H1 (cell line): ENCODE measurements at regions not wholly inside any gene's neighbourhood (a gene's known extent, or its start where the extent isn't known, plus 50 kb on each side); places are given as distances from the start of the nearest gene placed in this dataset.

ENCODE experiments used
- CTCF ChIA-PET: fragments of 300-600 bp; sonication (Branson Sonifier 250); formaldehyde crosslinking; loops from one replicate; lab custom pipeline; 2021; ENCODE audit not compliant: partially characterized antibody; lab: Charles Lee
- POLR2A ChIA-PET: fragments of 300-600 bp; sonication (Branson Sonifier 250); formaldehyde crosslinking; loops from one replicate; lab custom pipeline; 2021; ENCODE audit warnings: inconsistent platforms; ENCODE audit not compliant: partially characterized antibody; lab: Charles Lee
- DNase-seq, 2 experiments: peaks; one replicate each; pipeline versions ENCODE4 v3.0.0 to v3.0.0-alpha.2; 2010 to 2022; ENCODE audit warnings: low spot score in 2 of 2, low read depth in 1 of 2, mixed read lengths in 1 of 2
- FAIRE-seq: peaks from 2 replicates; lab custom pipeline; 2011; peaks lifted over from hg19 to GRCh38; lab: Jason Lieb, UNC
- H2AFZ ChIP-seq: 2 replicates; pipeline ENCODE4 v1.8.1; 2012; ENCODE audit warnings: low read length, inconsistent platforms
- H2AK5ac ChIP-seq: 2 replicates; pipeline ENCODE4 v1.6.1; 2013; ENCODE audit warnings: low read depth, low read length
- H2BK120ac ChIP-seq: replicated peaks from 2 replicates; pipeline ENCODE3; 2013; ENCODE audit warnings: low read depth, low read length, inconsistent platforms
- H2BK12ac ChIP-seq: 2 replicates; pipeline ENCODE4 v1.6.1; 2013; ENCODE audit warnings: low read depth, low read length
- H2BK15ac ChIP-seq: 2 replicates; pipeline ENCODE4 v1.6.1; 2013; ENCODE audit warnings: low read length
- H2BK20ac ChIP-seq: 2 replicates; pipeline ENCODE4 v1.6.1; 2013; ENCODE audit warnings: low read length
- H2BK5ac ChIP-seq: 2 replicates; pipeline ENCODE4 v1.6.1; 2013; ENCODE audit warnings: low read depth, low read length
- H3K14ac ChIP-seq: 2 replicates; pipeline ENCODE4 v1.6.1; 2013; ENCODE audit warnings: inconsistent platforms; ENCODE audit not compliant: insufficient read length
- H3K18ac ChIP-seq: 2 replicates; pipeline ENCODE4 v1.6.1; 2013; ENCODE audit warnings: low read length; ENCODE audit errors: extremely low read depth
- H3K23ac ChIP-seq: 2 replicates; pipeline ENCODE4 v1.6.1; 2013; ENCODE audit warnings: inconsistent platforms; ENCODE audit not compliant: insufficient read length
- H3K23me2 ChIP-seq: 2 replicates; pipeline ENCODE4 v1.6.1; 2013; ENCODE audit warnings: low read depth, low read length
- H3K27ac ChIP-seq: 2 replicates; pipeline ENCODE4 v1.6.1; 2011; ENCODE audit warnings: low read depth, low read length, inconsistent platforms
- H3K27me3 ChIP-seq, 4 experiments: replicated peaks in 1 of 4; 1 replicate in 1 of 4; 2 replicates in 3 of 4; pipeline versions ENCODE4 v1.6.1 to v1.8.1; 2011 to 2013; ENCODE audit warnings: low read length in 3 of 4, mild to moderate bottlenecking in 3 of 4, inconsistent platforms in 2 of 4, mixed read lengths in 2 of 4, moderate library complexity in 1 of 4; ENCODE audit not compliant: control insufficient read depth in 3 of 4, insufficient read depth in 3 of 4; ENCODE audit errors: extremely low read depth in 1 of 4
- H3K36me3 ChIP-seq, 4 experiments: 2 replicates each; pipeline versions ENCODE4 v1.6.1 to v1.8.1; 2011 to 2013; ENCODE audit warnings: mild to moderate bottlenecking in 4 of 4, low read length in 3 of 4, moderate library complexity in 2 of 4, control low read depth in 1 of 4, inconsistent platforms in 1 of 4; ENCODE audit not compliant: insufficient read depth in 4 of 4, control insufficient read depth in 2 of 4
- H3K4ac ChIP-seq: replicated peaks from 2 replicates; pipeline ENCODE3; 2013; ENCODE audit warnings: low read length, low read depth, mixed read lengths, inconsistent platforms; ENCODE audit not compliant: insufficient read length
- H3K4me1 ChIP-seq, 4 experiments: replicated peaks in 1 of 4; 1 replicate in 1 of 4; 2 replicates in 3 of 4; pipeline versions ENCODE4 v1.6.1 to v1.8.1; 2011 to 2013; ENCODE audit warnings: low read length in 3 of 4, inconsistent platforms in 2 of 4, mixed read lengths in 1 of 4; ENCODE audit not compliant: insufficient read depth in 4 of 4, control insufficient read depth in 3 of 4
- H3K4me2 ChIP-seq, 2 experiments: 2 replicates each; pipeline versions ENCODE4 v1.6.1 to v1.8.1; 2011 to 2013; ENCODE audit warnings: low read depth in 2 of 2, low read length in 2 of 2, control low read depth in 1 of 2, inconsistent platforms in 1 of 2, mild to moderate bottlenecking in 1 of 2; ENCODE audit not compliant: insufficient read depth in 1 of 2
- H3K4me3 ChIP-seq, 4 experiments: fragments of 200-600, 300-600 bp in 1 of 4; sonication (generic), shearing (Covaris generic), sonication (Bioruptor Twin) in 1 of 4; 2 replicates each; pipeline versions ENCODE4 v1.5.1 to v1.8.1; 2011 to 2016; ENCODE audit warnings: low read length in 4 of 4, low read depth in 3 of 4, control low read depth in 2 of 4, inconsistent platforms in 2 of 4, mild to moderate bottlenecking in 2 of 4, mixed read lengths in 1 of 4, moderate library complexity in 1 of 4; ENCODE audit not compliant: insufficient read depth in 2 of 4; ENCODE audit errors: extremely low read depth in 1 of 4
- H3K56ac ChIP-seq: replicated peaks from 2 replicates; pipeline ENCODE3; 2013; ENCODE audit warnings: low read depth, mild to moderate bottlenecking, mixed read lengths, low read length, inconsistent platforms; ENCODE audit not compliant: insufficient read length
- H3K79me1 ChIP-seq: 2 replicates; pipeline ENCODE4 v1.6.1; 2013; ENCODE audit warnings: low read depth, low read length, control low read depth
- H3K79me2 ChIP-seq, 2 experiments: 2 replicates each; pipeline versions ENCODE4 v1.6.1 to v1.8.1; 2012 to 2013; ENCODE audit warnings: low read length in 2 of 2, mild to moderate bottlenecking in 2 of 2, inconsistent platforms in 1 of 2; ENCODE audit not compliant: insufficient read depth in 2 of 2, control insufficient read depth in 1 of 2
- H3K9ac ChIP-seq, 4 experiments: replicated peaks in 1 of 4; 1 replicate in 1 of 4; 2 replicates in 3 of 4; pipeline versions ENCODE4 v1.6.1 to v1.8.1; 2011 to 2013; ENCODE audit warnings: low read depth in 3 of 4, low read length in 3 of 4, control low read depth in 2 of 4, mild to moderate bottlenecking in 2 of 4, moderate library complexity in 2 of 4, inconsistent platforms in 1 of 4; ENCODE audit errors: extremely low read depth in 1 of 4
- H3K9me3 ChIP-seq, 2 experiments: 2 replicates each; pipeline versions ENCODE4 v1.6.1 to v1.8.1; 2012 to 2013; ENCODE audit warnings: mild to moderate bottlenecking in 2 of 2, moderate library complexity in 2 of 2, control low read depth in 1 of 2, inconsistent platforms in 1 of 2, low read depth in 1 of 2, low read length in 1 of 2, mixed read lengths in 1 of 2; ENCODE audit not compliant: insufficient read depth in 2 of 2
- H4K20me1 ChIP-seq, 2 experiments: replicated peaks in 1 of 2; 2 replicates each; pipeline versions ENCODE3 to v1.8.1; 2011 to 2013; ENCODE audit warnings: inconsistent platforms in 2 of 2, low read length in 2 of 2, mild to moderate bottlenecking in 1 of 2; ENCODE audit not compliant: insufficient read depth in 2 of 2, control insufficient read depth in 1 of 2
- H4K5ac ChIP-seq: 2 replicates; pipeline ENCODE4 v1.6.1; 2013; ENCODE audit warnings: low read length, low read depth, mixed read lengths, inconsistent platforms; ENCODE audit not compliant: insufficient read length
- H4K8ac ChIP-seq: 2 replicates; pipeline ENCODE4 v1.8.0; 2013; ENCODE audit warnings: mild to moderate bottlenecking, moderate library complexity, low read length, inconsistent platforms; ENCODE audit not compliant: insufficient read depth; ENCODE audit errors: extremely low read depth
- H4K91ac ChIP-seq: replicated peaks from 2 replicates; pipeline ENCODE3; 2013; ENCODE audit warnings: low read length, mixed read lengths, inconsistent platforms; ENCODE audit not compliant: insufficient read length
- ATF3 ChIP-seq: IDR thresholded peaks from 2 replicates; pipeline ENCODE4 v1.6.1; 2011; ENCODE audit warnings: low read depth, mild to moderate bottlenecking, low read length; ENCODE audit not compliant: insufficient read depth
- KDM4A ChIP-seq: IDR thresholded peaks from one replicate; pipeline ENCODE4 v1.7.1; 2012; ENCODE audit warnings: low read depth, mild to moderate bottlenecking, moderate library complexity, low read length, inconsistent platforms; ENCODE audit not compliant: severe bottlenecking
- MAX ChIP-seq: IDR thresholded peaks from 2 replicates; pipeline ENCODE4 v1.6.1; 2012; ENCODE audit warnings: inconsistent platforms
- NRF1 ChIP-seq: IDR thresholded peaks from 2 replicates; pipeline ENCODE4 v1.6.1; 2011; ENCODE audit warnings: mild to moderate bottlenecking, low read depth, low read length, improper control_type of control experiment
- PHF8 ChIP-seq: fragments of 200-600 bp; sonication (generic); conservative IDR thresholded peaks from 2 replicates; pipeline ENCODE4 v1.7.1; 2012; ENCODE audit warnings: low read depth, mild to moderate bottlenecking, inconsistent platforms, low read length, moderate library complexity
- RNF2 ChIP-seq: fragments of 200-900, 300-1000 bp; sonication (generic); IDR thresholded peaks from 2 replicates; pipeline ENCODE4 v1.7.1; 2016; ENCODE audit warnings: borderline replicate concordance, low read depth, mild to moderate bottlenecking, antibody characterized with exemption, low read length; ENCODE audit not compliant: poor library complexity, severe bottlenecking; ENCODE audit errors: missing control alignments
- RXRA ChIP-seq: IDR thresholded peaks from 2 replicates; pipeline ENCODE4 v1.6.1; 2011; ENCODE audit warnings: low read depth, mild to moderate bottlenecking, low read length, moderate library complexity; ENCODE audit not compliant: insufficient read depth
- SIN3A ChIP-seq, 2 experiments: IDR thresholded peaks in 1 of 2; conservative IDR thresholded peaks in 1 of 2; 2 replicates each; pipeline ENCODE4 v1.6.1; 2011 to 2012; ENCODE audit warnings: low read length in 2 of 2, improper control_type of control experiment in 1 of 2, low read depth in 1 of 2, mild to moderate bottlenecking in 1 of 2
- TAF1 ChIP-seq: IDR thresholded peaks from 2 replicates; pipeline ENCODE4 v1.6.1; 2011; ENCODE audit warnings: mild to moderate bottlenecking, low read depth, low read length
- WGBS, 2 experiments: shearing (Covaris generic) in 1 of 2; methylation state at CpG; one replicate each; pipeline versions ENCODE4 v1.1.6 to v1.1.7; 2013 to 2015; ENCODE audit warnings: low lambda C conversion rate in 2 of 2, mixed read lengths in 2 of 2, inconsistent platforms in 1 of 2, low coverage in 1 of 2, missing lambda C conversion rate in 1 of 2; ENCODE audit not compliant: insufficient replicate concordance in 2 of 2, insufficient coverage in 1 of 2, insufficient read length in 1 of 2; ENCODE audit errors: extremely low coverage in 1 of 2, missing lambda C conversion rate in 1 of 2; 5-methylcytosine and 5-hydroxymethylcytosine counted together

- H3K4me2 ChIP-seq = no peak overlapping the region
- no peaks in the 10 kb centered on the region for H3K79me1 ChIP-seq
- no peak overlapping the region for H3K9ac ChIP-seq
- POLR2A ChIA-PET = no interaction called here
- CTCF ChIA-PET = interaction anchor here (0.6 to 3.7 kb wide), 38 partner anchors 12 to 929 kb away, joined by 3 to 24 read pairs (median 4); no protein-coding TSS in a partner anchor
- no peak overlapping the region for H2BK15ac ChIP-seq
- no peak overlapping the region for H4K5ac ChIP-seq
- H2BK12ac ChIP-seq = peak overlapping the region; percentile 28; the same call in 1 of the 2 replicates
- FAIRE-seq (peak; percentile 89), DNase-seq (peak; percentile 59 to 83)
- no peak overlapping the region for H3K18ac ChIP-seq
- H2AFZ ChIP-seq = no peak overlapping the region
- no peak overlapping the region for H3K4me3 ChIP-seq
- no peaks in the 10 kb centered on the region for H3K9me3 ChIP-seq
- no peak overlapping the region for H3K56ac ChIP-seq
- H3K36me3 ChIP-seq = no peaks in the 10 kb centered on the region
- no peaks in the 10 kb centered on the region for H4K20me1 ChIP-seq
- no peak overlapping the region for H2AK5ac ChIP-seq
- no peaks in the 10 kb centered on the region for H3K79me2 ChIP-seq
- H3K23ac ChIP-seq = no peak overlapping the region
- H3K27ac ChIP-seq = no peak overlapping the region
- H4K91ac ChIP-seq = no peak overlapping the region
- WGBS, 2 experiments = 72% methylated on average over 9 of the region's 9 CpGs; no CpG with 5 or more reads in 1 of the 2 experiments
- no peak overlapping the region for H2BK120ac ChIP-seq
- H3K23me2 ChIP-seq = no peaks in the 10 kb centered on the region; the same call in 1 of the 2 replicates
- H4K8ac ChIP-seq = no peak overlapping the region
- H2BK20ac ChIP-seq = no peak overlapping the region
- H3K27me3 ChIP-seq = no peaks in the 10 kb centered on the region
- H3K4ac ChIP-seq = no peak overlapping the region
- H3K14ac ChIP-seq = no peak overlapping the region
- no peak overlapping the region for H2BK5ac ChIP-seq
- no peaks in the 10 kb centered on the region for H3K4me1 ChIP-seq
- TF ChIP-seq MAX (peak; percentile 82), RNF2 (no peak), PHF8 (no peak), SIN3A (conservative IDR thresholded peaks at IDR 0.05 in 1 of 2, IDR thresholded peaks at IDR 0.05 in 1 of 2; ENCODE audit: low read depth in 1 of 2, low read length in 2 of 2) (no peak), TAF1 (no peak), KDM4A (no peak), RXRA (no peak), ATF3 (peak; percentile 15; the same call in 1 of the 2 replicates), NRF1 (no peak)
Observed at GRCh38 chr1:244272471-244273261, 179.0 kb downstream of the ADSS2 start.
